ENCODE measurements at regions not wholly inside any gene's neighbourhood (a gene's known extent, or its start where the extent isn't known, plus 50 kb on each side); places are given as distances from the start of the nearest gene placed in this dataset.

- TF ChIP-seq RNF2 (IDR thresholded peaks at IDR 0.05; ENCODE audit: borderline replicate concordance, low read depth, low read length, missing control alignments, poor library complexity, severe bottlenecking) (no peak), SUZ12 (IDR thresholded peaks at IDR 0.05; ENCODE audit: low read length) (no peak), CREB1 (IDR thresholded peaks at IDR 0.05) (no peak), CEBPB (IDR thresholded peaks at IDR 0.05; ENCODE audit: low read depth, low read length) (no peak), GABPA (IDR thresholded peaks at IDR 0.05; ENCODE audit: borderline replicate concordance, insufficient read depth, low read length) (no peak), KDM1A (IDR thresholded peaks at IDR 0.05; ENCODE audit: borderline replicate concordance, low read length) (no peak), POLR2A (IDR thresholded peaks at IDR 0.05; ENCODE audit: control extremely low read depth in 1 of 2, low read depth in 2 of 2, low read length in 2 of 2) (no peak), EZH2 (IDR thresholded peaks at IDR 0.05; ENCODE audit: low read depth, low read length, severe bottlenecking) (no peak), USF2 (IDR thresholded peaks at IDR 0.05; ENCODE audit: low read length) (no peak), BACH1 (IDR thresholded peaks at IDR 0.05; ENCODE audit: low read length) (no peak)
- TF ChIP-seq, protein P1, sequence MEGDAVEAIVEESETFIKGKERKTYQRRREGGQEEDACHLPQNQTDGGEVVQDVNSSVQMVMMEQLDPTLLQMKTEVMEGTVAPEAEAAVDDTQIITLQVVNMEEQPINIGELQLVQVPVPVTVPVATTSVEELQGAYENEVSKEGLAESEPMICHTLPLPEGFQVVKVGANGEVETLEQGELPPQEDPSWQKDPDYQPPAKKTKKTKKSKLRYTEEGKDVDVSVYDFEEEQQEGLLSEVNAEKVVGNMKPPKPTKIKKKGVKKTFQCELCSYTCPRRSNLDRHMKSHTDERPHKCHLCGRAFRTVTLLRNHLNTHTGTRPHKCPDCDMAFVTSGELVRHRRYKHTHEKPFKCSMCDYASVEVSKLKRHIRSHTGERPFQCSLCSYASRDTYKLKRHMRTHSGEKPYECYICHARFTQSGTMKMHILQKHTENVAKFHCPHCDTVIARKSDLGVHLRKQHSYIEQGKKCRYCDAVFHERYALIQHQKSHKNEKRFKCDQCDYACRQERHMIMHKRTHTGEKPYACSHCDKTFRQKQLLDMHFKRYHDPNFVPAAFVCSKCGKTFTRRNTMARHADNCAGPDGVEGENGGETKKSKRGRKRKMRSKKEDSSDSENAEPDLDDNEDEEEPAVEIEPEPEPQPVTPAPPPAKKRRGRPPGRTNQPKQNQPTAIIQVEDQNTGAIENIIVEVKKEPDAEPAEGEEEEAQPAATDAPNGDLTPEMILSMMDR (IDR thresholded peaks at IDR 0.05; ENCODE audit: control extremely low read depth in 1 of 3, insufficient read depth in 1 of 3, low read depth in 1 of 3, low read length in 3 of 3), result no peak
- TF ChIP-seq, protein P2, sequence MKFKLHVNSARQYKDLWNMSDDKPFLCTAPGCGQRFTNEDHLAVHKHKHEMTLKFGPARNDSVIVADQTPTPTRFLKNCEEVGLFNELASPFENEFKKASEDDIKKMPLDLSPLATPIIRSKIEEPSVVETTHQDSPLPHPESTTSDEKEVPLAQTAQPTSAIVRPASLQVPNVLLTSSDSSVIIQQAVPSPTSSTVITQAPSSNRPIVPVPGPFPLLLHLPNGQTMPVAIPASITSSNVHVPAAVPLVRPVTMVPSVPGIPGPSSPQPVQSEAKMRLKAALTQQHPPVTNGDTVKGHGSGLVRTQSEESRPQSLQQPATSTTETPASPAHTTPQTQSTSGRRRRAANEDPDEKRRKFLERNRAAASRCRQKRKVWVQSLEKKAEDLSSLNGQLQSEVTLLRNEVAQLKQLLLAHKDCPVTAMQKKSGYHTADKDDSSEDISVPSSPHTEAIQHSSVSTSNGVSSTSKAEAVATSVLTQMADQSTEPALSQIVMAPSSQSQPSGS (IDR thresholded peaks at IDR 0.05; ENCODE audit: low read length), result no peak
Measured at GRCh38 chr20:39830903-39831302, 858.1 kb downstream of the MAFB start.
